Fibroblast of lung (primary cell): ENCODE measurements at regions not wholly inside any gene's neighbourhood (a gene's known extent, or its start where the extent isn't known, plus 50 kb on each side); places are given as distances from the start of the nearest gene placed in this dataset.

Experiments used
- EZH2 ChIP-seq: IDR thresholded peaks from 2 replicates; pipeline ENCODE4 v1.5.1; 2012; ENCODE audit warnings: low read length, control low read depth, mild to moderate bottlenecking; ENCODE audit errors: missing control alignments
- TF ChIP-seq, protein P1 (sequence below), 2 donors: IDR thresholded peaks in 1 of 2; conservative IDR thresholded peaks in 1 of 2; 1 replicate in 1 of 2; 2 replicates in 1 of 2; pipeline ENCODE4 v1.5.1; 2011 to 2012; ENCODE audit warnings: low read length in 2 of 2, control low read depth in 1 of 2, inconsistent platforms in 1 of 2, low read depth in 1 of 2, mild to moderate bottlenecking in 1 of 2

- TF ChIP-seq, protein P1, sequence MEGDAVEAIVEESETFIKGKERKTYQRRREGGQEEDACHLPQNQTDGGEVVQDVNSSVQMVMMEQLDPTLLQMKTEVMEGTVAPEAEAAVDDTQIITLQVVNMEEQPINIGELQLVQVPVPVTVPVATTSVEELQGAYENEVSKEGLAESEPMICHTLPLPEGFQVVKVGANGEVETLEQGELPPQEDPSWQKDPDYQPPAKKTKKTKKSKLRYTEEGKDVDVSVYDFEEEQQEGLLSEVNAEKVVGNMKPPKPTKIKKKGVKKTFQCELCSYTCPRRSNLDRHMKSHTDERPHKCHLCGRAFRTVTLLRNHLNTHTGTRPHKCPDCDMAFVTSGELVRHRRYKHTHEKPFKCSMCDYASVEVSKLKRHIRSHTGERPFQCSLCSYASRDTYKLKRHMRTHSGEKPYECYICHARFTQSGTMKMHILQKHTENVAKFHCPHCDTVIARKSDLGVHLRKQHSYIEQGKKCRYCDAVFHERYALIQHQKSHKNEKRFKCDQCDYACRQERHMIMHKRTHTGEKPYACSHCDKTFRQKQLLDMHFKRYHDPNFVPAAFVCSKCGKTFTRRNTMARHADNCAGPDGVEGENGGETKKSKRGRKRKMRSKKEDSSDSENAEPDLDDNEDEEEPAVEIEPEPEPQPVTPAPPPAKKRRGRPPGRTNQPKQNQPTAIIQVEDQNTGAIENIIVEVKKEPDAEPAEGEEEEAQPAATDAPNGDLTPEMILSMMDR (conservative IDR thresholded peaks at IDR 0.05 in 1 of 2, IDR thresholded peaks at IDR 0.05 in 1 of 2; ENCODE audit: low read depth in 1 of 2, low read length in 2 of 2), result no peak
- TF ChIP-seq EZH2, result no peak
Measured at GRCh38 chr6:112481211-112481610, 134.1 kb downstream of the RFPL4B start.
